B cell (primary cell): ENCODE measurements at regions not wholly inside any gene's neighbourhood (a gene's known extent, or its start where the extent isn't known, plus 50 kb on each side); places are given as distances from the start of the nearest gene placed in this dataset.

Source experiments
- ATAC-seq: fragments of 200-7000 bp; cut with Tn5 transposase; one replicate; pipeline ENCODE4 v1.10.0; 2021; ENCODE audit warnings: low read depth, mild to moderate bottlenecking, moderate number of reproducible peaks, moderate library complexity
- CTCF ChIA-PET: fragments of 350-600 bp; sonication (Branson Sonifier 250); formaldehyde crosslinking; loops from one replicate; lab custom pipeline; 2021; ENCODE audit warnings: antibody characterized with exemption, inconsistent platforms; lab: Charles Lee
- POLR2A ChIA-PET: fragments of 350-600 bp; sonication (Branson Sonifier 250); formaldehyde crosslinking; loops from one replicate; lab custom pipeline; 2021; ENCODE audit warnings: antibody characterized with exemption; lab: Charles Lee
- DNase-seq: peaks from one replicate; pipeline ENCODE4 v3.0.0; 2013
- H2AFZ ChIP-seq: 2 replicates; pipeline ENCODE4 v1.6.1; 2012; ENCODE audit warnings: mild to moderate bottlenecking, low read depth, low read length; ENCODE audit not compliant: insufficient read depth, poor library complexity, severe bottlenecking
- H3K27ac ChIP-seq, 2 donors: 1 replicate in 1 of 2; 2 replicates in 1 of 2; pipeline ENCODE4 v1.5.1; 2012 to 2013; ENCODE audit warnings: low read length in 2 of 2, mild to moderate bottlenecking in 2 of 2, moderate library complexity in 1 of 2
- H3K27me3 ChIP-seq, 4 experiments: fragments of 200-600 bp in 1 of 4; sonication (generic) in 1 of 4; replicated peaks in 1 of 4; 1 replicate in 2 of 4; 2 replicates in 2 of 4; pipeline versions ENCODE4 v1.6.1 to v1.7.0; 2013 to 2016; ENCODE audit warnings: low read length in 3 of 4, mild to moderate bottlenecking in 2 of 4, mixed read lengths in 1 of 4, moderate library complexity in 1 of 4; ENCODE audit not compliant: insufficient read depth in 4 of 4, control insufficient read depth in 3 of 4; ENCODE audit errors: control extremely low read depth in 1 of 4
- H3K36me3 ChIP-seq, 2 experiments: replicated peaks in 1 of 2; 1 replicate in 1 of 2; 2 replicates in 1 of 2; pipeline versions ENCODE4 v1.6.1 to v1.7.1; 2013; ENCODE audit warnings: low read length in 1 of 2; ENCODE audit not compliant: insufficient read depth in 2 of 2, control insufficient read depth in 1 of 2; ENCODE audit errors: control extremely low read depth in 1 of 2, extremely low read depth in 1 of 2
- H3K4me1 ChIP-seq, 2 donors: fragments of 200-600 bp in 1 of 2; sonication (generic) in 1 of 2; 1 replicate in 1 of 2; 2 replicates in 1 of 2; pipeline versions ENCODE4 v1.5.1 to v1.6.1; 2013 to 2017; ENCODE audit warnings: low read length in 2 of 2; ENCODE audit not compliant: control insufficient read depth in 2 of 2, insufficient read depth in 2 of 2
- H3K4me2 ChIP-seq: replicated peaks from 2 replicates; pipeline ENCODE3; 2012; ENCODE audit warnings: mild to moderate bottlenecking, low read depth, low read length; ENCODE audit not compliant: poor library complexity, severe bottlenecking
- H3K4me3 ChIP-seq, 5 experiments: fragments of 200-600 bp in 1 of 5; sonication (generic) in 1 of 5; 1 replicate in 3 of 5; 2 replicates in 2 of 5; pipeline versions ENCODE4 v1.5.1 to v1.7.0; 2011 to 2016; ENCODE audit warnings: low read length in 4 of 5, mild to moderate bottlenecking in 4 of 5, low read depth in 2 of 5, control low read depth in 1 of 5, moderate library complexity in 1 of 5; ENCODE audit not compliant: insufficient read depth in 1 of 5; ENCODE audit errors: control extremely low read depth in 1 of 5, extremely low read depth in 1 of 5
- H3K79me2 ChIP-seq: fragments of 200-600 bp; sonication (generic); one replicate; pipeline ENCODE4 v1.6.0; 2016; ENCODE audit warnings: low read length; ENCODE audit not compliant: control insufficient read depth, insufficient read depth
- H3K9ac ChIP-seq: fragments of 200-600 bp; sonication (generic); 2 replicates; pipeline ENCODE4 v1.6.1; 2017; ENCODE audit warnings: mild to moderate bottlenecking, low read length, moderate library complexity
- H3K9me3 ChIP-seq, 3 donors: one replicate each; pipeline versions ENCODE4 v1.6.1 to v1.7.1; 2013; ENCODE audit warnings: low read length in 2 of 3; ENCODE audit not compliant: control insufficient read depth in 2 of 3, insufficient read depth in 1 of 3; ENCODE audit errors: control extremely low read depth in 1 of 3
- H4K20me1 ChIP-seq: 2 replicates; pipeline ENCODE4 v1.6.0; 2012; ENCODE audit warnings: mild to moderate bottlenecking, low read length; ENCODE audit not compliant: insufficient read depth, control insufficient read depth, poor library complexity, severe bottlenecking
- H3K27ac Mint-ChIP-seq: one replicate; pipeline ENCODE4 v1.8.0; 2021; ENCODE audit warnings: mixed read lengths
- H3K27me3 Mint-ChIP-seq: one replicate; pipeline ENCODE4 v1.8.0; 2021; ENCODE audit warnings: mixed read lengths
- H3K4me1 Mint-ChIP-seq: one replicate; pipeline ENCODE4 v1.8.0; 2021; ENCODE audit warnings: mixed read lengths
- H3K4me3 Mint-ChIP-seq: one replicate; pipeline ENCODE4 v1.8.0; 2021; ENCODE audit warnings: mixed read lengths
- H3K9me3 Mint-ChIP-seq: one replicate; pipeline ENCODE4 v1.8.0; 2022; ENCODE audit warnings: mixed read lengths; ENCODE audit not compliant: insufficient read depth
- CTCF ChIP-seq: fragments of 200-600 bp; IDR thresholded peaks from one replicate; pipeline ENCODE4 v1.8.0; 2022; ENCODE audit warnings: antibody characterized with exemption, mild to moderate bottlenecking
- EZH2 ChIP-seq: IDR thresholded peaks from 2 replicates; pipeline ENCODE4 v1.6.1; 2012; ENCODE audit warnings: borderline replicate concordance, low read depth, mild to moderate bottlenecking, moderate library complexity, low read length; ENCODE audit not compliant: insufficient read depth, poor library complexity, severe bottlenecking
- WGBS: methylation state at CpG from one replicate; pipeline ENCODE4 v1.1.5; 2013; ENCODE audit warnings: missing lambda C conversion rate; ENCODE audit not compliant: insufficient coverage; 5-methylcytosine and 5-hydroxymethylcytosine counted together
- intact Hi-C: fragments of 100-400 bp; cut with micrococcal nuclease; formaldehyde crosslinking; loops from one replicate; pipeline ENCODE4 v1.10.0; 2022

GRCh38 chr2:128812183-128812940 lies 493.7 kb upstream of the HS6ST1 start:
- DNase-seq, result no peak
- WGBS, result 92% methylated on average over 11 of the region's 14 CpGs
- ChIA-PET POLR2A (no interaction called here), CTCF (no interaction called here)
- Histone ChIP-seq H3K9me3 (peaks cover 0 to 21% (median 0%) of the 10 kb centered on the region in 3 donors), H3K27me3 (peaks cover 0 to 8% (median 0%) of the 10 kb centered on the region in 4 experiments), H3K4me3 (no peak overlapping the region), H3K27ac (no peak overlapping the region), H3K36me3 (no peaks in the 10 kb centered on the region), H3K4me1 (no peaks in the 10 kb centered on the region), H4K20me1 (no peaks in the 10 kb centered on the region), H3K79me2 (no peaks in the 10 kb centered on the region), H2AFZ (no peak overlapping the region), H3K4me2 (no peak overlapping the region), H3K9ac (no peak overlapping the region)
- ATAC-seq, result no peak
- TF ChIP-seq EZH2 (no peak), CTCF (no peak)
- intact Hi-C loops, result no loop called here
- Mint-ChIP-seq H3K9me3 (no peaks in the 10 kb centered on the region), H3K4me3 (no peak overlapping the region), H3K4me1 (no peaks in the 10 kb centered on the region), H3K27ac (no peak overlapping the region), H3K27me3 (peaks cover 17% of the 10 kb centered on the region)

- Histone ChIP-seq H4K20me1 (no peaks in the 10 kb centered on the region), H3K27me3 (peaks cover 0 to 7% (median 0%) of the 10 kb centered on the region in 4 experiments), H3K36me3 (no peaks in the 10 kb centered on the region), H3K4me3 (no peak overlapping the region), H3K4me2 (no peak overlapping the region), H3K9me3 (peaks cover 0 to 21% (median 0%) of the 10 kb centered on the region in 3 donors), H3K27ac (no peak overlapping the region), H2AFZ (no peak overlapping the region), H3K9ac (no peak overlapping the region), H3K4me1 (no peaks in the 10 kb centered on the region), H3K79me2 (no peaks in the 10 kb centered on the region)
- Mint-ChIP-seq H3K27me3 (peaks cover 14% of the 10 kb centered on the region), H3K9me3 (no peaks in the 10 kb centered on the region), H3K4me1 (no peaks in the 10 kb centered on the region), H3K27ac (no peak overlapping the region), H3K4me3 (no peak overlapping the region)
- ChIA-PET CTCF (no interaction called here), POLR2A (no interaction called here)
- ATAC-seq, result no peak
- no peak for DNase-seq
- intact Hi-C loops, result no loop called here
- TF ChIP-seq EZH2 (no peak), CTCF (no peak)
- WGBS, result 90% methylated on average over 7 of the region's 7 CpGs
Observed at GRCh38 chr2:128813352-128814034, 494.8 kb upstream of the HS6ST1 start.
